Urothelium cell line (cell line): ENCODE measurements at regions not wholly inside any gene's neighbourhood (a gene's known extent, or its start where the extent isn't known, plus 50 kb on each side); places are given as distances from the start of the nearest gene placed in this dataset.

Experiments
- DNase-seq: peaks from one replicate; pipeline ENCODE4 v3.0.0; 2011; ENCODE audit warnings: low spot score, mixed read lengths
- FAIRE-seq: peaks from 2 replicates; lab custom pipeline; 2011; peaks lifted over from hg19 to GRCh38; lab: Jason Lieb, UNC

- DNase-seq (no peak), FAIRE-seq (no peak)
Observed at GRCh38 chr1:2865571-2866421, 64.3 kb upstream of the TTC34 start.

- no peak for DNase-seq
Observed at GRCh38 chr1:2866422-2867086, 65.1 kb upstream of the TTC34 start.

GRCh38 chr1:2867087-2867425 is 65.6 kb upstream of the TTC34 start:
- DNase-seq = no peak
- FAIRE-seq = no peak

More at GRCh38 chr1:2866422-2867086, 65.1 kb upstream of the TTC34 start:
- FAIRE-seq = no peak

GRCh38 chr1:2867861-2868260 is 66.4 kb upstream of the TTC34 start:
- DNase-seq (no peak), FAIRE-seq (no peak)

- DNase-seq (no peak), FAIRE-seq (no peak)
Observed at GRCh38 chr1:2868571-2869195, 67.2 kb upstream of the TTC34 start.

- DNase-seq (no peak), FAIRE-seq (no peak)
Observed at GRCh38 chr1:2871246-2871815, 69.8 kb upstream of the TTC34 start.

GRCh38 chr1:2874207-2874606 is 72.7 kb upstream of the TTC34 start:
- FAIRE-seq = no peak

GRCh38 chr1:2874607-2875480 is 73.4 kb upstream of the TTC34 start:
- DNase-seq (no peak), FAIRE-seq (no peak)

More at GRCh38 chr1:2874207-2874606, 72.7 kb upstream of the TTC34 start:
- DNase-seq = no peak

- no peak for DNase-seq
- FAIRE-seq = no peak
Observed at GRCh38 chr1:2875707-2876561, 74.4 kb upstream of the TTC34 start.

- no peak for DNase-seq
- no peak for FAIRE-seq
Observed at GRCh38 chr1:2876846-2877245, 75.4 kb upstream of the TTC34 start.

GRCh38 chr1:2877391-2877790 is 75.9 kb upstream of the TTC34 start:
- FAIRE-seq (no peak), DNase-seq (no peak)

GRCh38 chr1:2878591-2878990 is 77.1 kb upstream of the TTC34 start:
- no peak for FAIRE-seq
- DNase-seq = no peak

- FAIRE-seq (no peak), DNase-seq (no peak)
Observed at GRCh38 chr1:2879026-2879425, 77.5 kb upstream of the TTC34 start.

- DNase-seq (no peak), FAIRE-seq (no peak)
Observed at GRCh38 chr1:2879591-2879990, 78.1 kb upstream of the TTC34 start.

- FAIRE-seq = no peak
- no peak for DNase-seq
Observed at GRCh38 chr1:2880086-2880485, 78.6 kb upstream of the TTC34 start.

- FAIRE-seq (no peak), DNase-seq (no peak)
Observed at GRCh38 chr1:2880812-2881295, 79.4 kb upstream of the TTC34 start.

GRCh38 chr1:2881556-2881955 is 80.1 kb upstream of the TTC34 start:
- DNase-seq (no peak), FAIRE-seq (no peak)

GRCh38 chr1:2882966-2883696 is 81.6 kb upstream of the TTC34 start:
- FAIRE-seq = no peak
- no peak for DNase-seq

- DNase-seq = no peak
- no peak for FAIRE-seq
Observed at GRCh38 chr1:2885001-2885400, 83.5 kb upstream of the TTC34 start.
